B cell (primary cell): ENCODE measurements at regions not wholly inside any gene's neighbourhood (a gene's known extent, or its start where the extent isn't known, plus 50 kb on each side); places are given as distances from the start of the nearest gene placed in this dataset.

Source experiments
- ATAC-seq: fragments of 200-7000 bp; cut with Tn5 transposase; one replicate; pipeline ENCODE4 v1.10.0; 2021; ENCODE audit warnings: low read depth, mild to moderate bottlenecking, moderate number of reproducible peaks, moderate library complexity
- CTCF ChIA-PET: fragments of 350-600 bp; sonication (Branson Sonifier 250); formaldehyde crosslinking; loops from one replicate; lab custom pipeline; 2021; ENCODE audit warnings: antibody characterized with exemption, inconsistent platforms; lab: Charles Lee
- POLR2A ChIA-PET: fragments of 350-600 bp; sonication (Branson Sonifier 250); formaldehyde crosslinking; loops from one replicate; lab custom pipeline; 2021; ENCODE audit warnings: antibody characterized with exemption; lab: Charles Lee
- DNase-seq: peaks from one replicate; pipeline ENCODE4 v3.0.0; 2013
- H2AFZ ChIP-seq: 2 replicates; pipeline ENCODE4 v1.6.1; 2012; ENCODE audit warnings: mild to moderate bottlenecking, low read depth, low read length; ENCODE audit not compliant: insufficient read depth, poor library complexity, severe bottlenecking
- H3K27ac ChIP-seq, 2 donors: 1 replicate in 1 of 2; 2 replicates in 1 of 2; pipeline ENCODE4 v1.5.1; 2012 to 2013; ENCODE audit warnings: low read length in 2 of 2, mild to moderate bottlenecking in 2 of 2, moderate library complexity in 1 of 2
- H3K27me3 ChIP-seq, 4 experiments: fragments of 200-600 bp in 1 of 4; sonication (generic) in 1 of 4; replicated peaks in 1 of 4; 1 replicate in 2 of 4; 2 replicates in 2 of 4; pipeline versions ENCODE4 v1.6.1 to v1.7.0; 2013 to 2016; ENCODE audit warnings: low read length in 3 of 4, mild to moderate bottlenecking in 2 of 4, mixed read lengths in 1 of 4, moderate library complexity in 1 of 4; ENCODE audit not compliant: insufficient read depth in 4 of 4, control insufficient read depth in 3 of 4; ENCODE audit errors: control extremely low read depth in 1 of 4
- H3K36me3 ChIP-seq, 2 experiments: replicated peaks in 1 of 2; 1 replicate in 1 of 2; 2 replicates in 1 of 2; pipeline versions ENCODE4 v1.6.1 to v1.7.1; 2013; ENCODE audit warnings: low read length in 1 of 2; ENCODE audit not compliant: insufficient read depth in 2 of 2, control insufficient read depth in 1 of 2; ENCODE audit errors: control extremely low read depth in 1 of 2, extremely low read depth in 1 of 2
- H3K4me1 ChIP-seq, 2 donors: fragments of 200-600 bp in 1 of 2; sonication (generic) in 1 of 2; 1 replicate in 1 of 2; 2 replicates in 1 of 2; pipeline versions ENCODE4 v1.5.1 to v1.6.1; 2013 to 2017; ENCODE audit warnings: low read length in 2 of 2; ENCODE audit not compliant: control insufficient read depth in 2 of 2, insufficient read depth in 2 of 2
- H3K4me2 ChIP-seq: replicated peaks from 2 replicates; pipeline ENCODE3; 2012; ENCODE audit warnings: mild to moderate bottlenecking, low read depth, low read length; ENCODE audit not compliant: poor library complexity, severe bottlenecking
- H3K4me3 ChIP-seq, 5 experiments: fragments of 200-600 bp in 1 of 5; sonication (generic) in 1 of 5; 1 replicate in 3 of 5; 2 replicates in 2 of 5; pipeline versions ENCODE4 v1.5.1 to v1.7.0; 2011 to 2016; ENCODE audit warnings: low read length in 4 of 5, mild to moderate bottlenecking in 4 of 5, low read depth in 2 of 5, control low read depth in 1 of 5, moderate library complexity in 1 of 5; ENCODE audit not compliant: insufficient read depth in 1 of 5; ENCODE audit errors: control extremely low read depth in 1 of 5, extremely low read depth in 1 of 5
- H3K79me2 ChIP-seq: fragments of 200-600 bp; sonication (generic); one replicate; pipeline ENCODE4 v1.6.0; 2016; ENCODE audit warnings: low read length; ENCODE audit not compliant: control insufficient read depth, insufficient read depth
- H3K9ac ChIP-seq: fragments of 200-600 bp; sonication (generic); 2 replicates; pipeline ENCODE4 v1.6.1; 2017; ENCODE audit warnings: mild to moderate bottlenecking, low read length, moderate library complexity
- H3K9me3 ChIP-seq, 3 donors: one replicate each; pipeline versions ENCODE4 v1.6.1 to v1.7.1; 2013; ENCODE audit warnings: low read length in 2 of 3; ENCODE audit not compliant: control insufficient read depth in 2 of 3, insufficient read depth in 1 of 3; ENCODE audit errors: control extremely low read depth in 1 of 3
- H4K20me1 ChIP-seq: 2 replicates; pipeline ENCODE4 v1.6.0; 2012; ENCODE audit warnings: mild to moderate bottlenecking, low read length; ENCODE audit not compliant: insufficient read depth, control insufficient read depth, poor library complexity, severe bottlenecking
- H3K27ac Mint-ChIP-seq: one replicate; pipeline ENCODE4 v1.8.0; 2021; ENCODE audit warnings: mixed read lengths
- H3K27me3 Mint-ChIP-seq: one replicate; pipeline ENCODE4 v1.8.0; 2021; ENCODE audit warnings: mixed read lengths
- H3K4me1 Mint-ChIP-seq: one replicate; pipeline ENCODE4 v1.8.0; 2021; ENCODE audit warnings: mixed read lengths
- H3K4me3 Mint-ChIP-seq: one replicate; pipeline ENCODE4 v1.8.0; 2021; ENCODE audit warnings: mixed read lengths
- H3K9me3 Mint-ChIP-seq: one replicate; pipeline ENCODE4 v1.8.0; 2022; ENCODE audit warnings: mixed read lengths; ENCODE audit not compliant: insufficient read depth
- EZH2 ChIP-seq: IDR thresholded peaks from 2 replicates; pipeline ENCODE4 v1.6.1; 2012; ENCODE audit warnings: borderline replicate concordance, low read depth, mild to moderate bottlenecking, moderate library complexity, low read length; ENCODE audit not compliant: insufficient read depth, poor library complexity, severe bottlenecking
- WGBS: methylation state at CpG from one replicate; pipeline ENCODE4 v1.1.5; 2013; ENCODE audit warnings: missing lambda C conversion rate; ENCODE audit not compliant: insufficient coverage; 5-methylcytosine and 5-hydroxymethylcytosine counted together
- intact Hi-C: fragments of 100-400 bp; cut with micrococcal nuclease; formaldehyde crosslinking; loops from one replicate; pipeline ENCODE4 v1.10.0; 2022
- TF ChIP-seq, protein P1 (sequence below): fragments of 200-600 bp; IDR thresholded peaks from one replicate; pipeline ENCODE4 v1.8.0; 2022; ENCODE audit warnings: antibody characterized with exemption, mild to moderate bottlenecking

- intact Hi-C loops: no loop called here
Measured at GRCh38 chr2:76180676-76181075, 470.0 kb upstream of the GCFC2 start.

GRCh38 chr2:76178610-76179009 is 467.9 kb upstream of the GCFC2 start:
- Histone ChIP-seq H3K79me2 (no peaks in the 10 kb centered on the region), H3K9me3 (peaks cover 0 to 4% (median 0%) of the 10 kb centered on the region in 3 donors), H3K4me2 (no peak overlapping the region), H3K9ac (no peak overlapping the region), H2AFZ (no peak overlapping the region), H3K4me3 (no peak overlapping the region), H3K4me1 (no peaks in the 10 kb centered on the region), H3K36me3 (no peaks in the 10 kb centered on the region), H4K20me1 (no peaks in the 10 kb centered on the region), H3K27me3 (no peaks in the 10 kb centered on the region), H3K27ac (no peak overlapping the region)
- CTCF ChIA-PET: no interaction called here
- ATAC-seq: no peak
- no peak for TF ChIP-seq EZH2
- TF ChIP-seq, protein P1, sequence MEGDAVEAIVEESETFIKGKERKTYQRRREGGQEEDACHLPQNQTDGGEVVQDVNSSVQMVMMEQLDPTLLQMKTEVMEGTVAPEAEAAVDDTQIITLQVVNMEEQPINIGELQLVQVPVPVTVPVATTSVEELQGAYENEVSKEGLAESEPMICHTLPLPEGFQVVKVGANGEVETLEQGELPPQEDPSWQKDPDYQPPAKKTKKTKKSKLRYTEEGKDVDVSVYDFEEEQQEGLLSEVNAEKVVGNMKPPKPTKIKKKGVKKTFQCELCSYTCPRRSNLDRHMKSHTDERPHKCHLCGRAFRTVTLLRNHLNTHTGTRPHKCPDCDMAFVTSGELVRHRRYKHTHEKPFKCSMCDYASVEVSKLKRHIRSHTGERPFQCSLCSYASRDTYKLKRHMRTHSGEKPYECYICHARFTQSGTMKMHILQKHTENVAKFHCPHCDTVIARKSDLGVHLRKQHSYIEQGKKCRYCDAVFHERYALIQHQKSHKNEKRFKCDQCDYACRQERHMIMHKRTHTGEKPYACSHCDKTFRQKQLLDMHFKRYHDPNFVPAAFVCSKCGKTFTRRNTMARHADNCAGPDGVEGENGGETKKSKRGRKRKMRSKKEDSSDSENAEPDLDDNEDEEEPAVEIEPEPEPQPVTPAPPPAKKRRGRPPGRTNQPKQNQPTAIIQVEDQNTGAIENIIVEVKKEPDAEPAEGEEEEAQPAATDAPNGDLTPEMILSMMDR: no peak
- WGBS: no CpG with 5 or more reads among the region's 1 CpG
- Mint-ChIP-seq H3K27me3 (no peaks in the 10 kb centered on the region), H3K27ac (no peak overlapping the region), H3K4me1 (no peaks in the 10 kb centered on the region), H3K4me3 (no peak overlapping the region), H3K9me3 (peaks cover 16% of the 10 kb centered on the region)
- intact Hi-C loops: no loop called here
- no peak for DNase-seq
- POLR2A ChIA-PET: no interaction called here

More at GRCh38 chr2:76180676-76181075, 470.0 kb upstream of the GCFC2 start:
- DNase-seq (no peak), ATAC-seq (no peak)
- Histone ChIP-seq H2AFZ (no peak overlapping the region), H3K4me3 (no peak overlapping the region), H3K27me3 (no peaks in the 10 kb centered on the region), H3K27ac (no peak overlapping the region), H4K20me1 (no peaks in the 10 kb centered on the region), H3K4me1 (no peaks in the 10 kb centered on the region), H3K9me3 (peaks cover 0 to 4% (median 0%) of the 10 kb centered on the region in 3 donors), H3K36me3 (no peaks in the 10 kb centered on the region), H3K79me2 (no peaks in the 10 kb centered on the region), H3K9ac (no peak overlapping the region), H3K4me2 (no peak overlapping the region)
- Mint-ChIP-seq H3K27me3 (no peaks in the 10 kb centered on the region), H3K27ac (no peak overlapping the region), H3K4me1 (no peaks in the 10 kb centered on the region), H3K4me3 (no peak overlapping the region), H3K9me3 (peaks cover 8% of the 10 kb centered on the region)
- 100% methylated on average over 1 of the region's 1 CpG for WGBS
- TF ChIP-seq EZH2: no peak
- TF ChIP-seq, protein P1: no peak
- ChIA-PET POLR2A (no interaction called here), CTCF (no interaction called here)
